ENCODE measurements at regions not wholly inside any gene's neighbourhood (a gene's known extent, or its start where the extent isn't known, plus 50 kb on each side); places are given as distances from the start of the nearest gene placed in this dataset.

DNA sequence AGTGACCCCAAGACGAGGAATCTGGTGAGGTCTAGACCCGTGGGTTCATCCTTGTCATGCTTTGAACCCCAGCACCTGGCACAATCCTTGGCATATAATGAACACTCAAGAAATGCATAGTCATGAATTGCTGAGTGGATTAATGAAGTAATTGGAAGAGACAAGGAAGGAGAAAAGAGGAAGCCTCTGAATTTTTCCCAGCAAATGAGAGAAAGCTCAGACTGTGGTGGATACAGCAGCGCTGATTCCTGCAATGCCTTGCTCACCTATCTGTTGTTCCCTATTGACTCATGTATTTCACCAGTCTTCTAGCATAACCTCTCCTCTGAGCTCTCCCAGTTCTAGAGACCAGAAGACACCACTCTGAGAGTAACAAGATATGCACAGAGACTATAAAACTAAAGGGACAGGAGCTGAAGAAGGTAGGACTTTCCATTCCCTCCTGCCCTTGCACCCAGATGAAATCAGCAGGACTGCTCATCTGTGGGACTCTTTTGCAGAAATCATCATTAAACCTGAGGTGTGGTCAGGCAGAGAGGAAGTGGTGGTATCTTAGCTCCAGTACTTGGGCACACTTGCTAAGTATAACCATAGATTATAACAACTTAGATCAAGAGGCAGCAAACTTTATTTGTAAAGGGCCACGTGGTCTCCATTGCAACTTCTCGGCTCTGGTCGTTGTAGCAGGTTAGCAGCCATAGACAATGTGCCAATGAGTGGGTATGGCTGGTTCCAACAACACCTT is 102.8 kb downstream of the MAF start:
- DNase-seq (ENCODE audit: low read depth), result no peak

GRCh38 chr16:79493911-79494310 is 106.6 kb downstream of the MAF start:
- DNase-seq (ENCODE audit: low read depth), result no peak

- no peak for DNase-seq (ENCODE audit: low read depth)
Observed at GRCh38 chr16:79492036-79492435, 108.5 kb downstream of the MAF start.

- no peak for DNase-seq (ENCODE audit: low read depth)
Observed at GRCh38 chr16:79485020-79485419, 115.5 kb downstream of the MAF start.

DNA sequence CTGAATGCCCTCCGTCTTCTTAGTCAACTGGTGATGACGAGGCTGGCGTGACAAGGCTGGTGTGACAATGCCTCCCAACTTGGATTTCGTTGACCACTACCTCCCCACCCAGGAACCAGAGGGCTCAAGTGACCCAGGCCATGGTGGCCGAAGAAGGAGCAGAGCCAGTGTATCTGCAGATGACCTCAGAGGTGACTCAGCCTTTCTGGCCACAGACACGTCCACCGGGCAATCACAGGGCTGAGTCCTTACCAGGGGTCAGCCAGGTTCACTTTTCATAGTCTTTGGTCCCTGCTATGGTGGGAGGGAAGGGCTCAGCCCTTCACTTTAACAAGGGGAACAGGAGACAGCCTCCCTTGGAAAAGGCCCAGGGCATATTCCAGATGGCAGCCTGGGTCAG is 116.3 kb downstream of the MAF start:
- DNase-seq (ENCODE audit: low read depth), result no peak

GRCh38 chr16:79483336-79483735 is 117.2 kb downstream of the MAF start:
- no peak for DNase-seq (ENCODE audit: low read depth)

DNA sequence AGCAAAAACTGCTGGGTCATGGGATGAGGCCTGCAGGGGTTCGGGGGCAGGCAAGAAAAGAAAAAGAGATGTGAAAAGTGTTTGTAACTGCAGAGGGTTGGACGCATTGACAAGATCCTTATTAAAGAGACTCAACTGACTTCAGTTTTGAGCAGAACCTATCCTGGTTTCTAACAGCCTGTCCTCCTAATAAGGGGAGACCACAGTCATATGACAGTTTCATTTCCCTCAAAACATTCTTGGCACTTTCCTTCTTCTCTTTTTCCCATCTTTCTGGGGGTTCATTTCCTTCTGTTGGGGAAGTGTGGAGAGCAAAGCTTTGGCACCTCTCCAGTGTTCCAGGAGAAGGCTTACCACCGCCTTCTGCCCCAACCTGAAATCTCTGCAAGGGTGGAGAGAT is 118.5 kb downstream of the MAF start:
- DNase-seq (ENCODE audit: low read depth), result no peak

DNA sequence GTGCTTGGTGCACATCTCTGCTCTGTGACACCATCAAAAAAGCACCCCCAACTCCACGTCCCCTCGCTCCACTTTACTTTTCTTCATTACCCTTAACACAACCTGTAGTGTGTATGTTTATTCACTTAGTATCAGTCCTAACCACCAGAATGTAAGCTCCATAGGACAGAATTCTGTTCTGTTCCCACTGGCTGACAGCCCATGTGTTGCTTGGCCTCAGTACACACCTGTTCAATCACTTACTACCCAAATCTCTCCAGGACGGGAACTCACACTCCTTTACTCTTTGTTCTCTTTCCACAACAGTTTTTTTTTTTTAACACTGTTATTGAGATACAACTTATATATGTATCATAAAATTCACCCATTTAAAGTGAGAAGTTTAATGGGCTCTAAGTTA is 119.6 kb downstream of the MAF start:
- DNase-seq (ENCODE audit: low read depth), result no peak

DNA sequence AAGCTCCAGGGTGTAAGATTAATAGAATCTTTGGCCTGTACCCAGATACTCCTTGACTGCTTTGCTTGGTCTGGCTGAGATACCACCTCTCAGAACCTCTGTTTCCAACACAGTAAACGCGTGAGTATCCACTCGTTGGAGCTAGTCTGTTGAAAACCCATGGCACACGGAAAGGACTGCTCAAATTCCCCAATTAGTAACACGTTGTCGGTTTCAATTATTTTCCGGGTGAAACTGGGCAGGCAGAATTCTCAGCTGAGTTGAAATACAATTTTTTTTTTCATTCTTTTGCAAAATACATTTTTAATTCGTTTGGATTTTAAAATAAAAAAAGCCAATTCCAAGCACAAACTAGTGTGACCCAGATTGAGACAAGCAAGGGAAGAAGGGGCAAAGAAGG is 120.5 kb downstream of the MAF start:
- no peak for DNase-seq (ENCODE audit: low read depth)

DNA sequence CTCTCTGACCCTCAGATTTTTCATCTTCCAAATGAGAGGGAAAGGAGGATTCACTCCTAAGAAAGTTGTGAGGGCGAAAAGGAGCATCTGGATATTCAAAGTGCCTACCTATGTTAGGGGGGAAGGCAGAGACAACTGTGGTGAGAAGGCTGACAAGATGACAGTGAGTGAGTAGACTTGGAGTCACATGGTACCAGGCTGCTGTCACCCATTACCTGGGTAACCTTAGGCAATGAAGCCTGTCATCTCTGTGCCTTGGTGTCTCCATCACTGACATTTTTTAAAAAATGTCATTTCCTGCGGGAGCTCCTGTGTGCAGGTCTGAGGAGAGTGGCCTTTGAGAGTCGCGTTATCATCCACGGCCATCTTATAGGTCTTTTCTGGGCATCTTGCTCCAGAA is 124.0 kb downstream of the MAF start:
- DNase-seq (ENCODE audit: low read depth), result no peak

- no peak for DNase-seq (ENCODE audit: low read depth)
Observed at GRCh38 chr16:79475841-79476240, 124.7 kb downstream of the MAF start.

DNA sequence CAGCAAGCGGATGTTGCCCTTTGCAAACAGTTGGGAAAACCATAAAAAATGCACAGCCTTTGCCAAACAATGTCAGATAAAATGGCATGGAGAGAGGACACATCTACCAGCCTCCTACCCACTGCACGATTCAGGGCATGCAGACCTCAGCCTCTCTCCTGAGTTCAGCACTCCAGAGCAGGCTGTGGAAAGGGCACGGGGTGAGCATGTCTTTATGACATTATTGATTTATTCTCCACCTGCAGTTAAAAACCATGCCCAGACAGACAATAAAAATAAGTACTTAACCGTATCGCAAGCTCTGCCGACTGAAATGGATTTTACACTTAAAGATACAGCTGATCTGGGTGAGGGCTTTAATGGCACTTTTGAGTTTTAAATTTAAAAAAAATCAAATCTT is 127.1 kb downstream of the MAF start:
- DNase-seq (ENCODE audit: low read depth), result no peak

DNA sequence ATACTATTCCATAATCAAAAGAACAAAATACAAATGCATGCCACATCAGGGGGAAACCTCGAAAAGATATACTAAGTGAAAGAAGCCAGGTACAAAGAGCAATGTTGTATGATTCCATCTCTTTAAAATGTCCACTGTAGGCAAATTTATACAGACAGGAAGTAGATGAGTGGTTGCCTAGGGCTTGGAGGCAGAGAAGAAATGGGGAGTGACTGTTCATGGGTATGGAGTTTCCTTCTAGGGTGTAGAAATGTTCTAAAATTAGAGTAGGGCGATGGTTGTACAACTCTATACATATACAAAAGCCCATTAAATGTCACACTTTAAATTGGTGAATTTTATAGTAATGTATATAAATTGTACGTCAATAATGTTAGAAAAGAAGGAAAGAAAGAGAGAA is 128.1 kb downstream of the MAF start:
- DNase-seq (ENCODE audit: low read depth), result no peak

DNA sequence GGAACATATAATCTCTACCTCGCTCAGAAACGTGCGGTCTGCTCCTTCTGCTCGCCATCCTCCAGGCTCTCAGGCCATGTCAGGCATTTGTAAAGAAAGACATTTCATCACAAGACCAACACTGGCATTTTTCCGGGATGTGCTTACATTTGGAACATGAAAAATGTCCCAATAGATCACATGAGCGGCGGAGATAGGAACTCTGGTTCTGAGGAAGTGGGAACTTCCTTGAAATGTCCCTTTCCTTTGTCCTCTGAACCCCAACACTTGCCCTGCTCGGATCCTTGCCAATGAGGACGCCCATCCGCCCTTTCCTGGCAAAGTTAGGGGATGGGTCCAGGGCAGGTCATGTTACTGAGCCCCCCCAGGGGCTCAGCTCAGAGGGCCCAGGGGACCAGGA is 130.5 kb downstream of the MAF start:
- DNase-seq (ENCODE audit: low read depth), result no peak

GRCh38 chr16:79468631-79469030 is 131.9 kb downstream of the MAF start:
- no peak for DNase-seq (ENCODE audit: low read depth)

GRCh38 chr16:79468121-79468552 is 132.4 kb downstream of the MAF start:
- DNase-seq (ENCODE audit: low read depth), result no peak

DNA sequence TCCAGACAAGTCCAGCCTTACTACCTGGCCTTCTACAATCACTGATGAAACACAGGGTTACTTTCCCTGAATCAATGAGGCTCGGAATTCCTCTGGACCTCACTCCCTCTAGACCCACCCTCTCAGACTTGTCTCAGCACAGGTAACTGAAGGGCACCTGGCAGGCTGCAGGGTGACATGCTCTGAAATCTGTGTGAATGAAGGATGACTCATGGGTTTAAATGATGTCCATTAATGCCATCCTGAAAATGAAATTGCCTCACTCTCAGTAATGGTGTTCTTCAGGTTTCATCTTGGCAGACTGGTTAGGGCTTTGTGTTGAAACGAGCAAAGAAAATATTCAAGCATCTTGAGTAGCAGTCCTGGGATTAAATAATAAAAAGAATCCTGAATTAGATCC is 134.4 kb downstream of the MAF start:
- DNase-seq (ENCODE audit: low read depth), result no peak

- no peak for DNase-seq (ENCODE audit: low read depth)
Observed at GRCh38 chr16:79463841-79464240, 136.7 kb downstream of the MAF start.

DNA sequence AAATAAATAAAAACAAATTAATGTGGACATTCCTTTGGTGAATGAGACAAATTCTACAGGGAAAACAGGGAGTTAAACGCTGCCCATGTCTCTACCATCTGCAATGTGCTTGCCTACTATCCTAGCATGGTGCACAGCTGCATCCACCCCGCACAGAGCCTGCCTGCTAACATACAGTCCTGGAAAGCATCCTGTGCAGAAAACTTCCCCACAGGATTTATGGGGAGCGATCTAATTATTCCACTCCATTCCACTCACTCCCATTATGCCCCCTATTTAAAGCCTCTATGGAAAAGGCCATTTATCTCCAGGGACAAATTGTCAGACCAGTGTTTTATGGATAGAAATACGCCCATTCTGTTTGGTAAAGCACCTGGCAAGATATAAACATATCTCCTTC is 144.5 kb downstream of the MAF start:
- DNase-seq (ENCODE audit: low read depth), result no peak

DNA sequence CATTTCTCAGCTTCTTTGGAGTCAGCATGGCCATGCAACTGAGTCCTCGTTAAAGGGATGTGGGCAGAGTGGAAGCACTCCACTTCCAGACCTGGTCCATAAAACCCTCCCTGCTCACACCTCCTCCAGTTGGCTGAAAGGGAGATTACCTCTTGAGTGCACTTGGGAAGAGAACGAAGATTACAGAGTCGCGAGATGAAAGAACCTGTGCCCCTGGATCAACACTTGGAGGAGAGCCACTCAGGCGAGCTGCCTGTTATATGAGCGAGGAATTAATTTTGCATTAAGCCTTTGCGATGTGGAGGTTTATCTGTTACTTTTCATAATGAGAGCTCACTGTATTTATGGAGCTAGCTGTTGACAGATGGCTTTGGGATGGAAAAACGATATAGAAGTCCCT is 147.9 kb downstream of the MAF start:
- no peak for DNase-seq (ENCODE audit: low read depth)

DNA sequence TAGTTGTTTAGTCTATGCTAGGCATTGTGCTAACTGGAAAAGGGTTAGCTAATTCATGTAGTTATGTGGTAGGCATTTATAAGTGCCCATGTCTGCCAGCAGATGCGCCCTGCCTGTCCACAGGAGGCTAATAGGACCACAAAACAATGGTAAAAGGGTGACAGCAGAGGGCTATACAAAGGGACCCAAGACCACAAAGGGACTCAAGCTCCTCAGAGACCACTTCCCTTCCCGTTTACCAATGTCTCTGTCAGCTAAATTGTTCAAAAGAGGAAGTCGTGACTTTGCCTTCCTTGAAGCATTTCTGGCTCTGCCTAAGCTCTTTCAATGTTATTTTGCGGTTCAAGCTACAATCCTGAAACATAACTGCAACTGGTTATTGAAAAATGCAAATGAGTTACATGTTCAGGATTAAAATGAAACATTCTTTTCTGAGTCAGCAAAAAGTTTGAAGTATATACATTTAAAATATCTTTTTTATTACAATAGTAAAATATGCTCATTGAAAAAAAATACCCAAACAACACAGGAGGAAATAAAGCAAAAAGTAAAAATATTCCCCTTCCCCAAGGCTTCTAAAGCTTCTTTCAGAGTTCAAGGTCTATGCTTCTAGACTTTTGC is 149.2 kb downstream of the MAF start:
- DNase-seq (ENCODE audit: low read depth), result no peak

- no peak for DNase-seq (ENCODE audit: low read depth)
Observed at GRCh38 chr16:79449900-79450299, 150.6 kb downstream of the MAF start.

- DNase-seq (ENCODE audit: low read depth), result no peak
Observed at GRCh38 chr16:79449067-79449769, 151.3 kb downstream of the MAF start.

Data from T-helper 22 cell (primary cell).